ENCODE measurements at regions not wholly inside any gene's neighbourhood (a gene's known extent, or its start where the extent isn't known, plus 50 kb on each side); places are given as distances from the start of the nearest gene placed in this dataset.

DNA sequence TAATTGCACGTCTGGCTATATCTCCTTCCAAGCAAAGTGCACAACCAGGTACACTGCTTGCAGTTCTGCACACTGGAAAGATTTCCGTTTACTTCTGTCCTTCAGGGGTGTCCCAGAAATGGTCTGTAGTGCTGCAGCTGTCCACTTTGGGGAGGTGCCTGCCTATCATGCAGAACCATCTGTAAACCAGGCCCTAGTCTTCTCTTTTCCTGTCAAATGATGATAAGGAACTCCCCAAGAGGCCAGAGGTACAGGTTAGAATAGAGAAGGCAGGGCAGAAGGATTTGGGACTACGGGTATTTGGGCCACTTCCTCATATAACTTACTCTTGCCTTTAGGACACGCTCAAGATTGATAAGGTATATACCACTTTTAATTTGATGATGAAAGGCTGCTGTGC lies 746.9 kb downstream of the FAT4 start:
- Histone ChIP-seq H3K36me3 (no peaks in the 10 kb centered on the region), H3K27me3 (no peaks in the 10 kb centered on the region), H3K27ac (no peak overlapping the region), H3K4me1 (no peaks in the 10 kb centered on the region), H3K4me3 (no peak overlapping the region), H3K9me3 (no peaks in the 10 kb centered on the region)
- TF ChIP-seq EP300 (IDR thresholded peaks at IDR 0.05) (no peak), POLR2A (IDR thresholded peaks at IDR 0.05) (no peak), POLR2AphosphoS5 (IDR thresholded peaks at IDR 0.05) (no peak)
- TF ChIP-seq, protein P1, sequence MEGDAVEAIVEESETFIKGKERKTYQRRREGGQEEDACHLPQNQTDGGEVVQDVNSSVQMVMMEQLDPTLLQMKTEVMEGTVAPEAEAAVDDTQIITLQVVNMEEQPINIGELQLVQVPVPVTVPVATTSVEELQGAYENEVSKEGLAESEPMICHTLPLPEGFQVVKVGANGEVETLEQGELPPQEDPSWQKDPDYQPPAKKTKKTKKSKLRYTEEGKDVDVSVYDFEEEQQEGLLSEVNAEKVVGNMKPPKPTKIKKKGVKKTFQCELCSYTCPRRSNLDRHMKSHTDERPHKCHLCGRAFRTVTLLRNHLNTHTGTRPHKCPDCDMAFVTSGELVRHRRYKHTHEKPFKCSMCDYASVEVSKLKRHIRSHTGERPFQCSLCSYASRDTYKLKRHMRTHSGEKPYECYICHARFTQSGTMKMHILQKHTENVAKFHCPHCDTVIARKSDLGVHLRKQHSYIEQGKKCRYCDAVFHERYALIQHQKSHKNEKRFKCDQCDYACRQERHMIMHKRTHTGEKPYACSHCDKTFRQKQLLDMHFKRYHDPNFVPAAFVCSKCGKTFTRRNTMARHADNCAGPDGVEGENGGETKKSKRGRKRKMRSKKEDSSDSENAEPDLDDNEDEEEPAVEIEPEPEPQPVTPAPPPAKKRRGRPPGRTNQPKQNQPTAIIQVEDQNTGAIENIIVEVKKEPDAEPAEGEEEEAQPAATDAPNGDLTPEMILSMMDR (IDR thresholded peaks at IDR 0.05), result no peak
- no peak for DNase-seq (ENCODE audit: low spot score in 2 of 2)
- 91% methylated on average over 4 of the region's 4 CpGs for WGBS

DNA sequence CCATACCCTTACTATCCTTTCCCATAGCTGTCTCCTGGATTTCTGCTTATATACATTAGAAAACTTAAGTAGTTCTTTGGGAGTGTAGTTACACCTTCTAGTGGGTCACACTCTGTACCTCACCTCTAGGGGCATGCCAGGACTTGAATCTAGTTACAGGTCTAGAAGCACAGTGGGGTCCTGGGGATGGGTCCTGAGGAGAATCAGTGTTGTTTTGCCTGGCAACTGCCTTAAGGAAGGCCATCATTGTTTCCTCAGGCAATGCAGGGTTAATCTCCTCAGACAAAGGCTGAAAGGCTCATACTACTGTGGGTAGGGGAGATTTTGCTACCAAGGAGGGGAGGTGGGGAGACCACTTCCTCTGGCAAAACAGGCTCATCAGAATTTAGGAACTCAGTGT lies 750.3 kb downstream of the FAT4 start:
- Histone ChIP-seq H3K36me3 (no peaks in the 10 kb centered on the region), H3K27ac (no peak overlapping the region), H3K9me3 (no peaks in the 10 kb centered on the region), H3K27me3 (no peaks in the 10 kb centered on the region), H3K4me3 (no peak overlapping the region), H3K4me1 (no peaks in the 10 kb centered on the region)
- TF ChIP-seq POLR2A (IDR thresholded peaks at IDR 0.05) (no peak), EP300 (IDR thresholded peaks at IDR 0.05) (no peak), POLR2AphosphoS5 (IDR thresholded peaks at IDR 0.05) (no peak)
- TF ChIP-seq, protein P1 (IDR thresholded peaks at IDR 0.05), result no peak
- DNase-seq (ENCODE audit: low spot score in 2 of 2), result no peak

DNA sequence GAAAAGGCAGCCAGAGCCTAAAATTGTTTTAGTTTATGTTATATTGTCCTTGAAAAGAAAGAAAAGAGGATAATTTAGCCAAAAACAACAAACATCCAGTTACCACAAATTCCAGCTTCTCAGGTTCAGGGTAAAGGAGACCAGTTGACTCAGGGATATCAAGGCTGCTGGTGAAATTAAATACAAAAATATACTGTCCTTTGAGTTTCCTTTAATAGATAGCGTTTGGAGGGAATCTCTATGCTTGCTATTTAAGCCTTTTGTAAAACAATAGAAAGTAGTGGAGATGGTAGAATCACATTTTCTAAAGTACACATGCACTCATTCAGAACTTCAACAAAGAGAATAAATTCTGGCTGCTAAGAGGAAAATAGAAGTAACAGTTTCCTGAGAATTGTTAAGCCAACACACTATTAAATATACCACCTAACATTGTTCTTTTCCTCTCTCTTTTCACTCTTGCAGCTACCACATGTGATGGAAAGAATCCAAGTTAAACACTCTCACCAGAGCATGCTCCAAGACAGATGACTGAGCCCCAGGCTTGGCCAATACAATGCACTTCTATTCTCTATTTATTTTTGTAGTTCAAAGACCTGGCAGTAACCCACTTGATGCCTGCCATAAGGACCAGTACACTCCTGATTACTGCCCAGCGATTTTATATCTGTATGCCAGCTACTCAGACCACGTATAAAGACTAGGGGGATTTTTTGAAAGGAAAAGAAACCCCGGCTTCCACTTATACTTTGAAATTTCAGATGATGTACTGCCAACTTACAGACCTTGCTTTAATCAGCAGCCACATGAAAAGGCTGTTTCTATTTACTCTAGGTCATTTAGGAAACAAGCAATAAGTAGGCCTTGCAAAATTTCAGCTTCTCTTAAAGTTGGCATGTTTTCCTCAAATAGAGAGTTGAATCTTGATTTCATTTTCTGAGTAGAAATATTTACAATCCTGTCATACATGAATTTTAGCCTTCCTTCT lies 756.9 kb downstream of the FAT4 start:
- WGBS, result 31% methylated on average over 4 of the region's 4 CpGs
- H3K36me3 ChIP-seq, result no peaks in the 10 kb centered on the region
- no peak overlapping the region for H3K4me3 ChIP-seq
- no peaks in the 10 kb centered on the region for H3K9me3 ChIP-seq
- no peaks in the 10 kb centered on the region for H3K27me3 ChIP-seq
- no peak overlapping the region for H3K27ac ChIP-seq
- TF ChIP-seq POLR2A (IDR thresholded peaks at IDR 0.05), result no peak
- TF ChIP-seq, protein P1 (IDR thresholded peaks at IDR 0.05), result no peak
- no peak for TF ChIP-seq POLR2AphosphoS5 (IDR thresholded peaks at IDR 0.05)
- TF ChIP-seq EP300 (IDR thresholded peaks at IDR 0.05), result no peak
- DNase-seq (ENCODE audit: low spot score in 2 of 2), result no peak
- peaks cover 6% of the 10 kb centered on the region for H3K4me1 ChIP-seq

DNA sequence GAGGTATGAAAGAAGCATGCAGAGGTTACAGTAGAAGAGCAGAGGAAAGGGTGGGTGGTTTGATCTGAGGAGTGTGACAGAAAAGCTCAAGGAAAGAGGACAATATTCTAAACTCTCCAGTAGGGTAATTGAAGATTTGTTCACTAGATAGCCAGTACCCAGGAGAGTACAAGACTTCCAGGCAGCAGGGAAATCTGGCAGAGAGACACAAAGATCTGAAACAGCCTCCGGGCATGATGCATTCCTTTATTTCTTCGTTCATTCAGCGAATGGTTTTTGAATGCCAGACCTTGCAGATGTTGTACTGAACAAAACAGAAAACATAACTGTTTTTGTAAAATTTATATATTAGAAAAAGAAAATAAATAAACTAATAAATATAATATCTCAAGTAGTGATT lies 766.6 kb downstream of the FAT4 start:
- Histone ChIP-seq H3K27ac (no peak overlapping the region), H3K4me3 (no peak overlapping the region), H3K27me3 (no peaks in the 10 kb centered on the region), H3K36me3 (no peaks in the 10 kb centered on the region), H3K4me1 (no peaks in the 10 kb centered on the region), H3K9me3 (no peaks in the 10 kb centered on the region)
- 25% methylated on average over 3 of the region's 3 CpGs for WGBS
- TF ChIP-seq EP300 (IDR thresholded peaks at IDR 0.05), result no peak
- no peak for TF ChIP-seq POLR2AphosphoS5 (IDR thresholded peaks at IDR 0.05)
- TF ChIP-seq, protein P1 (IDR thresholded peaks at IDR 0.05), result no peak
- no peak for TF ChIP-seq POLR2A (IDR thresholded peaks at IDR 0.05)
- no peak for DNase-seq (ENCODE audit: low spot score in 2 of 2)

DNA sequence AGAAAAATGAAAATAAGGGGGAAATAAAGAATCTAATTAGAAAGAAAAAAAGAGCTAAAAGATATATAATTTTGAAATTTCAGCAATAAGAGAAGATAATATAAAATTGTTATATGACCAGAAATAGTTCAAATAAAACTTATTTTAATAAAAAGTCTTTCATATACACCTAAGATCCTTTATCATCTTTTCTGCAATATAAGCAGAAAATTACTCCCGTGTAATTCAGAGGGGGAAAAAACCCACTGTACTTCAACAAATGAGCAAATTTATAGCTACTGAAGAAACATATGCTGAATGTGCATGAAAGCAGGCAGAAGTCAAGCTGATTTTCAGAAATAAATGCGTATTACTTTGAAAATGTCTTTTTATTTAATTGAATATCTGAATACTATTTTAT lies 771.3 kb downstream of the FAT4 start:
- TF ChIP-seq, protein P1 (IDR thresholded peaks at IDR 0.05), result no peak
- TF ChIP-seq POLR2A (IDR thresholded peaks at IDR 0.05), result no peak
- TF ChIP-seq POLR2AphosphoS5 (IDR thresholded peaks at IDR 0.05), result no peak
- TF ChIP-seq EP300 (IDR thresholded peaks at IDR 0.05), result no peak
- no peaks in the 10 kb centered on the region for H3K27me3 ChIP-seq
- H3K4me1 ChIP-seq, result no peaks in the 10 kb centered on the region
- WGBS, result 82% methylated on average over 2 of the region's 2 CpGs
- H3K36me3 ChIP-seq, result no peaks in the 10 kb centered on the region
- no peak overlapping the region for H3K4me3 ChIP-seq
- H3K27ac ChIP-seq, result no peak overlapping the region
- DNase-seq (ENCODE audit: low spot score in 2 of 2), result no peak
- H3K9me3 ChIP-seq, result no peaks in the 10 kb centered on the region

All from suprapubic skin (tissue), 4 donors.